GM13977 (cell line): ENCODE measurements at regions not wholly inside any gene's neighbourhood (a gene's known extent, or its start where the extent isn't known, plus 50 kb on each side); places are given as distances from the start of the nearest gene placed in this dataset.
"Not testable (repeated sequence)": the region's sequence is repeated elsewhere in the genome, so short reads cannot be mapped to it uniquely, and the experiment has no call there.

Experiments used
- DNase-seq: peaks from one replicate; pipeline ENCODE4 v3.0.0; 2012; ENCODE audit warnings: low spot score
- CTCF ChIP-seq: IDR thresholded peaks from 2 replicates; pipeline ENCODE4 v1.5.1; 2012; ENCODE audit warnings: mild to moderate bottlenecking, control low read depth; ENCODE audit not compliant: insufficient read depth; ENCODE audit errors: extremely low read depth, missing control alignments
- in situ Hi-C: fragments of 300-500 bp; cut with MboI; formaldehyde crosslinking; loops from one replicate; pipeline ENCODE4 v1.12.0; 2022; ENCODE audit warnings: low sequenced_read_pairs, low pct_unique_long_range_greater_than_20kb, mixed read lengths, inconsistent platforms; ENCODE audit not compliant: unreplicated experiment

- TF ChIP-seq CTCF, result no peak
- in situ Hi-C loops, result no loop called here
Measured at GRCh38 chr5:42242881-42243485, 180.3 kb upstream of the GHR start.

GRCh38 chr5:42252306-42252705 is 170.9 kb upstream of the GHR start:
- TF ChIP-seq CTCF, result no peak
- in situ Hi-C loops, result no loop called here

More at GRCh38 chr5:42242881-42243485, 180.3 kb upstream of the GHR start:
- DNase-seq, result no peak

GRCh38 chr5:42259914-42260313 is 163.3 kb upstream of the GHR start:
- DNase-seq, in situ Hi-C loops: not testable (repeated sequence)

More at GRCh38 chr5:42252306-42252705, 170.9 kb upstream of the GHR start:
- no peak for DNase-seq

- in situ Hi-C loops, result no loop called here
Measured at GRCh38 chr5:42267091-42267490, 156.1 kb upstream of the GHR start.

GRCh38 chr5:42268170-42268569 is 155.1 kb upstream of the GHR start:
- DNase-seq, in situ Hi-C loops: not testable (repeated sequence)

More at GRCh38 chr5:42267091-42267490, 156.1 kb upstream of the GHR start:
- no peak for TF ChIP-seq CTCF
- DNase-seq, result no peak

GRCh38 chr5:42268630-42269029 is 154.6 kb upstream of the GHR start:
- no peak for TF ChIP-seq CTCF
- DNase-seq, result no peak
- in situ Hi-C loops, result no loop called here

GRCh38 chr5:42270771-42271170 is 152.5 kb upstream of the GHR start:
- no peak for DNase-seq
- TF ChIP-seq CTCF, result no peak
- in situ Hi-C loops, result no loop called here

GRCh38 chr5:42274913-42275312 is 148.3 kb upstream of the GHR start:
- TF ChIP-seq CTCF, result no peak
- in situ Hi-C loops, result no loop called here
- no peak for DNase-seq
